IMR-90 (cell line): ENCODE measurements at regions not wholly inside any gene's neighbourhood (a gene's known extent, or its start where the extent isn't known, plus 50 kb on each side); places are given as distances from the start of the nearest gene placed in this dataset.

ENCODE experiments used
- ATAC-seq: fragments of 200-7000 bp; cut with Tn5 transposase; 2 replicates; pipeline ENCODE4 v1.9.1; 2020; ENCODE audit warnings: low read depth, mild to moderate bottlenecking, moderate library complexity
- BruUV-seq: library from RNA; stranded (reverse); fragments of 400-500 nt; replicated peaks from 2 replicates; lab custom pipeline; 2021; lab: Mats Ljungman, UMichigan
- CTCF ChIA-PET: fragments of 300-600 bp; formaldehyde crosslinking; extraction: SDS; loops from one replicate; lab custom pipeline; 2021; ENCODE audit warnings: antibody characterized with exemption; lab: Yijun Ruan, JAX
- POLR2A ChIA-PET: fragments of 300-600 bp; sonication (Branson Sonifier 250); formaldehyde crosslinking; loops from one replicate; lab custom pipeline; 2022; ENCODE audit warnings: antibody characterized with exemption; ENCODE audit not compliant: unreplicated experiment; lab: Charles Lee
- DNase-seq: peaks from one replicate; pipeline ENCODE4 v3.0.0; 2013
- H2AFZ ChIP-seq: replicated peaks from 2 replicates; pipeline ENCODE3; 2013; ENCODE audit warnings: low read length, mild to moderate bottlenecking; ENCODE audit not compliant: poor library complexity
- H2AK5ac ChIP-seq: 2 replicates; pipeline ENCODE4 v1.6.1; 2013; ENCODE audit warnings: low read depth, low read length, inconsistent platforms
- H2AK9ac ChIP-seq: replicated peaks from 2 replicates; pipeline ENCODE3; 2013; ENCODE audit warnings: mild to moderate bottlenecking, low read depth, low read length, moderate library complexity; ENCODE audit not compliant: poor library complexity
- H2BK120ac ChIP-seq: 2 replicates; pipeline ENCODE4 v1.6.1; 2013; ENCODE audit warnings: low read depth, low read length, inconsistent platforms
- H2BK15ac ChIP-seq: 3 replicates; pipeline ENCODE4 v1.6.1; 2013; ENCODE audit warnings: low read depth, low read length, inconsistent platforms
- H2BK20ac ChIP-seq: 2 replicates; pipeline ENCODE4 v1.6.1; 2013; ENCODE audit warnings: low read depth, mild to moderate bottlenecking, inconsistent platforms, low read length, moderate library complexity
- H2BK5ac ChIP-seq: 2 replicates; pipeline ENCODE4 v1.6.1; 2013; ENCODE audit warnings: mild to moderate bottlenecking, low read depth, low read length, inconsistent platforms; ENCODE audit not compliant: poor library complexity, severe bottlenecking
- H3K14ac ChIP-seq: replicated peaks from 2 replicates; pipeline ENCODE4 v1.6.1; 2013; ENCODE audit warnings: low read depth, low read length, inconsistent platforms
- H3K18ac ChIP-seq: 2 replicates; pipeline ENCODE4 v1.6.1; 2013; ENCODE audit warnings: low read depth, low read length, control low read depth
- H3K23ac ChIP-seq: 2 replicates; pipeline ENCODE4 v1.6.1; 2013; ENCODE audit warnings: low read depth, low read length, inconsistent platforms
- H3K27ac ChIP-seq: 2 replicates; pipeline ENCODE4 v1.5.1; 2013; ENCODE audit warnings: mild to moderate bottlenecking, control low read depth, low read length; ENCODE audit not compliant: insufficient read depth
- H3K27me3 ChIP-seq: 2 replicates; pipeline ENCODE4 v1.6.1; 2013; ENCODE audit warnings: low read length; ENCODE audit not compliant: control insufficient read depth, insufficient read depth
- H3K36me3 ChIP-seq: 2 replicates; pipeline ENCODE4 v1.6.1; 2013; ENCODE audit warnings: low read length, mixed read lengths; ENCODE audit not compliant: control insufficient read depth, insufficient read depth
- H3K4ac ChIP-seq: 2 replicates; pipeline ENCODE4 v1.6.1; 2013; ENCODE audit warnings: low read depth, low read length, inconsistent platforms
- H3K4me1 ChIP-seq: 2 replicates; pipeline ENCODE4 v1.6.1; 2013; ENCODE audit warnings: low read length, mixed read lengths; ENCODE audit not compliant: control insufficient read depth, insufficient read depth
- H3K4me2 ChIP-seq: 2 replicates; pipeline ENCODE4 v1.6.1; 2013; ENCODE audit warnings: low read depth, mild to moderate bottlenecking, control low read depth, low read length, moderate library complexity
- H3K4me3 ChIP-seq: 2 replicates; pipeline ENCODE4 v1.5.1; 2013; ENCODE audit warnings: low read depth, mild to moderate bottlenecking, control low read depth, low read length, moderate library complexity; ENCODE audit not compliant: insufficient read depth
- H3K56ac ChIP-seq: 2 replicates; pipeline ENCODE4 v1.6.1; 2013; ENCODE audit warnings: low read length, inconsistent platforms; ENCODE audit not compliant: insufficient read depth; ENCODE audit errors: extremely low read depth
- H3K79me1 ChIP-seq, 2 experiments: 2 replicates each; pipeline ENCODE4 v1.6.1; 2013; ENCODE audit warnings: low read length in 2 of 2, inconsistent platforms in 1 of 2, low read depth in 1 of 2
- H3K9ac ChIP-seq: 2 replicates; pipeline ENCODE4 v1.6.1; 2013; ENCODE audit warnings: low read depth, low read length, control low read depth
- H3K9me1 ChIP-seq: 2 replicates; pipeline ENCODE4 v1.6.1; 2013; ENCODE audit warnings: low read length, inconsistent platforms; ENCODE audit not compliant: insufficient read depth
- H3K9me3 ChIP-seq: 2 replicates; pipeline ENCODE4 v1.6.1; 2013; ENCODE audit warnings: low read length; ENCODE audit not compliant: control insufficient read depth, insufficient read depth
- H4K20me1 ChIP-seq: 2 replicates; pipeline ENCODE4 v1.6.1; 2013; ENCODE audit warnings: low read length, inconsistent platforms; ENCODE audit not compliant: insufficient read depth
- H4K5ac ChIP-seq: 2 replicates; pipeline ENCODE4 v1.6.1; 2013; ENCODE audit warnings: mild to moderate bottlenecking, low read depth, low read length, control low read depth
- H4K8ac ChIP-seq, 2 experiments: 2 replicates each; pipeline ENCODE4 v1.6.1; 2013; ENCODE audit warnings: low read depth in 2 of 2, low read length in 2 of 2, control low read depth in 1 of 2, inconsistent platforms in 1 of 2
- H4K91ac ChIP-seq: 2 replicates; pipeline ENCODE4 v1.6.1; 2013; ENCODE audit warnings: low read depth, low read length, inconsistent platforms; ENCODE audit not compliant: insufficient read depth
- MAZ ChIP-seq: IDR thresholded peaks from 2 replicates; pipeline ENCODE4 v1.6.1; 2012; ENCODE audit warnings: low read depth, mild to moderate bottlenecking, low read length, improper control_type of control experiment, moderate library complexity, borderline replicate concordance
- NFE2L2 ChIP-seq: fragments of 150-350 bp; IDR thresholded peaks from 2 replicates; pipeline ENCODE4 v1.6.1; 2016; ENCODE audit warnings: low read depth, mild to moderate bottlenecking, low read length
- POLR2A ChIP-seq: IDR thresholded peaks from 2 replicates; pipeline ENCODE4 v1.6.1; 2012; ENCODE audit warnings: mild to moderate bottlenecking, low read depth, low read length
- RAD21 ChIP-seq: IDR thresholded peaks from 2 replicates; pipeline ENCODE4 v1.6.1; 2012; ENCODE audit warnings: low read length, improper control_type of control experiment
- WGBS, 2 experiments: methylation state at CpG; one replicate each; pipeline versions ENCODE4 v1.1.5 to v1.1.7; 2013; ENCODE audit warnings: missing lambda C conversion rate in 2 of 2; ENCODE audit not compliant: insufficient read length in 1 of 2; ENCODE audit errors: extremely low coverage in 2 of 2; 5-methylcytosine and 5-hydroxymethylcytosine counted together
- dilution Hi-C: fragments of 300-500 bp; cut with HindIII; formaldehyde crosslinking; loops from one replicate; pipeline ENCODE4 v1.14.3; 2018; ENCODE audit warnings: low sequenced_read_pairs; ENCODE audit not compliant: unreplicated experiment
- in situ Hi-C: fragments of 300-500 bp; cut with MboI; formaldehyde crosslinking; loops from 3 replicates; pipeline ENCODE4 v1.14.3; 2019; ENCODE audit warnings: low sequenced_read_pairs, inconsistent platforms, mixed read lengths
- intact Hi-C: fragments of 100-400 bp; cut with micrococcal nuclease; formaldehyde crosslinking; loops from 2 replicates; pipeline ENCODE4 v1.10.0; 2022

GRCh38 chr15:86001200-86001599 is 78.5 kb upstream of the AGBL1 start:
- Histone ChIP-seq H4K91ac (no peak overlapping the region), H2BK15ac (no peak overlapping the region), H3K4me3 (no peak overlapping the region), H4K5ac (no peak overlapping the region), H2AK9ac (no peak overlapping the region), H4K20me1 (no peaks in the 10 kb centered on the region), H3K23ac (no peak overlapping the region), H3K27ac (no peak overlapping the region), H3K14ac (no peak overlapping the region), H3K9ac (no peak overlapping the region), H3K9me3 (peaks cover 9% of the 10 kb centered on the region), H2AK5ac (no peak overlapping the region), H2BK120ac (no peak overlapping the region), H2AFZ (no peak overlapping the region), H4K8ac (no peak overlapping the region), H3K18ac (no peak overlapping the region), H3K79me1 (no peaks in the 10 kb centered on the region), H3K4ac (no peak overlapping the region), H3K4me1 (no peaks in the 10 kb centered on the region), H3K36me3 (no peaks in the 10 kb centered on the region), H3K4me2 (no peak overlapping the region), H2BK5ac (no peak overlapping the region), H3K27me3 (no peaks in the 10 kb centered on the region), H2BK20ac (no peak overlapping the region), H3K9me1 (no peaks in the 10 kb centered on the region), H3K56ac (no peak overlapping the region)
- in situ Hi-C loops (no loop called here), intact Hi-C loops (no loop called here), dilution Hi-C loops (no loop called here)
- ATAC-seq: no peak
- DNase-seq: no peak
- TF ChIP-seq RAD21: no peak
- no peak for TF ChIP-seq POLR2A
- TF ChIP-seq NFE2L2: no peak
- TF ChIP-seq MAZ: no peak
- no TSS peak for BruUV-seq
- POLR2A ChIA-PET: no interaction called here
- CTCF ChIA-PET: no interaction called here
- no CpG with 5 or more reads among the region's 4 CpGs for WGBS, 2 experiments
